MV-4-11 (cell line): ENCODE measurements at regions not wholly inside any gene's neighbourhood (a gene's known extent, or its start where the extent isn't known, plus 50 kb on each side); places are given as distances from the start of the nearest gene placed in this dataset.
A peak's percentile ranks its signal among the peaks of the same experiment; 100 is the strongest.

Source experiments
- DNase-seq: peaks from one replicate; lab custom pipeline; 2025; lab: John Stamatoyannopoulos, UW

- peak; percentile 96 for DNase-seq
These were observed 65.5 kb upstream of the UBE3A start for GRCh38 chr15:25504307-25504706.

- DNase-seq = peak; percentile 69
These were observed 63.1 kb upstream of the UBE3A start for GRCh38 chr15:25501828-25502446.

GRCh38 chr15:25498835-25499234 lies 60.0 kb upstream of the UBE3A start:
- DNase-seq = no peak

- no peak for DNase-seq
These were observed 59.1 kb upstream of the UBE3A start for GRCh38 chr15:25497934-25498333.

GRCh38 chr15:25493823-25494526 lies 55.2 kb upstream of the UBE3A start:
- DNase-seq = no peak

- DNase-seq = no peak
These were observed 53.5 kb upstream of the UBE3A start for GRCh38 chr15:25492315-25492714.
